Pancreas (tissue), 10 donors: ENCODE measurements at regions not wholly inside any gene's neighbourhood (a gene's known extent, or its start where the extent isn't known, plus 50 kb on each side); places are given as distances from the start of the nearest gene placed in this dataset.

Experiments
- ATAC-seq, 4 donors: fragments of 200-7000 bp; cut with Tn5 transposase; one replicate each; pipeline versions ENCODE4 v1.8.0 to v1.9.1; 2020; ENCODE audit warnings: mild to moderate bottlenecking in 4 of 4, moderate library complexity in 4 of 4
- DNase-seq, 6 donors: peaks; one replicate each; pipeline ENCODE4 v3.0.0-alpha.2; 2020
- FAIRE-seq: peaks from 2 replicates; lab custom pipeline; 2012; peaks lifted over from hg19 to GRCh38; lab: Jason Lieb, UNC
- H3K27ac ChIP-seq, 4 donors: fragments of 200-600 bp; sonication (generic); 1 replicate in 3 of 4; 2 replicates in 1 of 4; pipeline versions ENCODE4 v1.5.0 to v1.8.0; 2020
- H3K27me3 ChIP-seq, 4 donors: fragments of 200-600 bp; one replicate each; pipeline ENCODE4 v1.8.0; 2021
- H3K36me3 ChIP-seq, 3 donors: fragments of 200-600 bp; sonication (generic) in 1 of 3; one replicate each; pipeline versions ENCODE4 v1.5.0 to v1.8.0; 2020 to 2021
- H3K4me1 ChIP-seq, 3 donors: fragments of 200-600 bp; one replicate each; pipeline ENCODE4 v1.8.0; 2021
- H3K4me3 ChIP-seq, 4 donors: fragments of 200-600 bp; sonication (generic) in 2 of 4; one replicate each; pipeline versions ENCODE4 v1.5.0 to v1.8.0; 2020 to 2021
- H3K9me3 ChIP-seq, 4 donors: fragments of 200-600 bp; one replicate each; pipeline ENCODE4 v1.8.0; 2021
- CTCF ChIP-seq, 4 donors: fragments of 200-600 bp; sonication (generic) in 3 of 4; IDR thresholded peaks; one replicate each; pipeline versions ENCODE4 v1.5.0 to v1.8.0; 2021; ENCODE audit warnings: antibody characterized with exemption in 4 of 4
- WGBS, 2 donors: extraction: QIAGEN DNeasy Blood & Tissue Kit; methylation state at CpG; one replicate each; pipeline ENCODE4 v1.1.7; 2013; 5-methylcytosine and 5-hydroxymethylcytosine counted together
- intact Hi-C, 3 donors: fragments of 100-400 bp; cut with DNase I; formaldehyde crosslinking; loops; one replicate each; pipeline versions ENCODE4 v1.11.1 to v1.14.2; 2022
- donor health status: healthy with polysubstance abuse.
- donor health status: DM: no; HTN: no; CAD: no; lungs with moderate emphysema.
- donor health status: DM: no; HTN: no; CAD: no.
- donor health status: control.
- donor health status: control.
- donor health status: Bipolar disorder and iron deficiency.
- donor health status: DM: yes; HTN: yes; CAD: no.
- donor health status: DM: no; HTN: no; CAD: no.
- donor health status: DM: no; HTN: no; CAD: no.
- donor health status: DM: yes; HTN: yes; CAD: no.

- intact Hi-C loops, result no loop called here
- Histone ChIP-seq H3K4me3 (no peak overlapping the region), H3K9me3 (no peaks in the 10 kb centered on the region), H3K4me1 (peaks cover 0 to 13% (median 11%) of the 10 kb centered on the region in 3 donors), H3K27ac (no peak overlapping the region), H3K27me3 (no peaks in the 10 kb centered on the region), H3K36me3 (no peaks in the 10 kb centered on the region)
- DNase-seq (no peak), ATAC-seq (no peak), FAIRE-seq (no peak)
- no peak for TF ChIP-seq CTCF (IDR thresholded peaks at IDR 0.05)
- 61 to 67% methylated on average over 3 of the region's 3 CpGs for WGBS, 2 donors
Observed at GRCh38 chr16:9443864-9444263, 352.4 kb downstream of the HAPSTR1 start.

- H3K27me3 ChIP-seq, result no peaks in the 10 kb centered on the region
- H3K4me1 ChIP-seq, result peaks cover 0 to 13% (median 9%) of the 10 kb centered on the region in 3 donors
- peak in 1 of 6 donors; percentile 18 for DNase-seq
- FAIRE-seq, result no peak
- peak overlapping the region in 2 of 4 donors; percentile 45 to 67 for H3K27ac ChIP-seq
- no peak overlapping the region for H3K4me3 ChIP-seq
- intact Hi-C loops, result no loop called here
- no peaks in the 10 kb centered on the region for H3K36me3 ChIP-seq
- ATAC-seq, result peak; percentile 73 to 78 (median 75)
- TF ChIP-seq CTCF (IDR thresholded peaks at IDR 0.05), result no peak
- 81 to 82% methylated on average over 6 of the region's 6 CpGs for WGBS, 2 donors
- no peaks in the 10 kb centered on the region for H3K9me3 ChIP-seq
Observed at GRCh38 chr16:9446471-9447194, 355.2 kb downstream of the HAPSTR1 start.

- ATAC-seq (peak; percentile 89 to 96 (median 94)), DNase-seq (peak; percentile 68 to 87 (median 80)), FAIRE-seq (no peak)
- Histone ChIP-seq H3K36me3 (no peaks in the 10 kb centered on the region), H3K9me3 (no peaks in the 10 kb centered on the region), H3K4me3 (no peak overlapping the region), H3K27ac (peak overlapping the region in 2 of 4 donors; percentile 45 to 67), H3K4me1 (peaks cover 0 to 13% (median 9%) of the 10 kb centered on the region in 3 donors), H3K27me3 (no peaks in the 10 kb centered on the region)
- TF ChIP-seq CTCF (IDR thresholded peaks at IDR 0.05), result no peak
- WGBS, 2 donors, result 7 to 18% methylated on average over 2 of the region's 2 CpGs
- intact Hi-C loops, result no loop called here
Observed at GRCh38 chr16:9447195-9447551, 355.7 kb downstream of the HAPSTR1 start.

DNA sequence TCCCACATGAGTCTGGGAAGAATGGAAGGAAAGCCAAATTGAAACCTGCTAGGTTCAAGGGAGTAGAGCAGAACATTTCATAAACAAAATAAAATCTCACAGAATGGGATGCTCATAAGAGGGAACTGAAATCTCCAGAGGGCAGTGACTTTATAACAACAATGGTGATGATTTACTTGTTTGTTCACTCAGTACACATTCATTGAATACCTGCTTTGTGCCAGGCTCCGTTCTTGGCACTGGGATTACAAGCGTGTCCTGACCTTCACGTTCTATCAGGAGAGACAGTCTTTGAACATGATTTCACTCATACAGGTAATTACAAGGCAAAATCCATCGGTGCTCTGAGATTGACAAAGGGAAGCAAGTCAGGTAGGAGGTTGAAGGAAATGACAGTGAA is 356.3 kb downstream of the HAPSTR1 start:
- TF ChIP-seq CTCF (IDR thresholded peaks at IDR 0.05), result no peak
- peaks cover 0 to 13% (median 9%) of the 10 kb centered on the region in 3 donors for H3K4me1 ChIP-seq
- no peaks in the 10 kb centered on the region for H3K9me3 ChIP-seq
- H3K4me3 ChIP-seq, result no peak overlapping the region
- H3K27me3 ChIP-seq, result no peaks in the 10 kb centered on the region
- no peak for DNase-seq
- ATAC-seq, result peak in 3 of 4 donors; percentile 6 to 37 (median 11)
- intact Hi-C loops, result no loop called here
- no peak for FAIRE-seq
- 11 to 14% methylated on average over 4 of the region's 4 CpGs for WGBS, 2 donors
- peak overlapping the region in 1 of 4 donors; percentile 67 for H3K27ac ChIP-seq
- no peaks in the 10 kb centered on the region for H3K36me3 ChIP-seq

- Histone ChIP-seq H3K9me3 (no peaks in the 10 kb centered on the region), H3K4me1 (peaks cover 0 to 13% (median 9%) of the 10 kb centered on the region in 3 donors), H3K27ac (no peak overlapping the region), H3K36me3 (no peaks in the 10 kb centered on the region), H3K27me3 (no peaks in the 10 kb centered on the region), H3K4me3 (no peak overlapping the region)
- DNase-seq (no peak), FAIRE-seq (no peak), ATAC-seq (no peak)
- 94 to 96% methylated on average over 3 of the region's 3 CpGs for WGBS, 2 donors
- no peak for TF ChIP-seq CTCF (IDR thresholded peaks at IDR 0.05)
- intact Hi-C loops, result no loop called here
Observed at GRCh38 chr16:9449597-9449996, 358.2 kb downstream of the HAPSTR1 start.
